Nephron (organoid): ENCODE measurements at regions not wholly inside any gene's neighbourhood (a gene's known extent, or its start where the extent isn't known, plus 50 kb on each side); places are given as distances from the start of the nearest gene placed in this dataset.
"Not testable (repeated sequence)": the region's sequence is repeated elsewhere in the genome, so short reads cannot be mapped to it uniquely, and the experiment has no call there.

Experiments
- H3K27ac Mint-ChIP-seq, 3 experiments: 2 replicates each; pipeline ENCODE4 v1.8.0; 2020; ENCODE audit warnings: mixed read lengths in 3 of 3, mild to moderate bottlenecking in 2 of 3, moderate library complexity in 1 of 3
- H3K27me3 Mint-ChIP-seq: 2 replicates; pipeline ENCODE4 v1.8.0; 2021; ENCODE audit warnings: low read depth, mild to moderate bottlenecking, moderate library complexity, mixed read lengths
- H3K36me3 Mint-ChIP-seq: 2 replicates; pipeline ENCODE4 v1.8.0; 2020; ENCODE audit warnings: low read depth, mixed read lengths
- H3K4me1 Mint-ChIP-seq: 2 replicates; pipeline ENCODE4 v1.8.0; 2020; ENCODE audit warnings: mixed read lengths
- H3K4me3 Mint-ChIP-seq, 3 experiments: 2 replicates each; pipeline ENCODE4 v1.8.0; 2020; ENCODE audit warnings: mild to moderate bottlenecking in 3 of 3, mixed read lengths in 3 of 3, moderate library complexity in 2 of 3
- H3K9me3 Mint-ChIP-seq: 2 replicates; pipeline ENCODE4 v1.8.0; 2020; ENCODE audit warnings: mixed read lengths
- CTCF ChIP-seq, 3 experiments: fragments of 200-600 bp; sonication (generic); IDR thresholded peaks; one replicate each; pipeline ENCODE4 v1.5.0; 2021; ENCODE audit warnings: antibody characterized with exemption in 3 of 3; ENCODE audit not compliant: unreplicated experiment in 3 of 3

- Mint-ChIP-seq H3K27me3 (peaks cover 4% of the 10 kb centered on the region), H3K36me3 (no peaks in the 10 kb centered on the region), H3K4me1 (peaks cover 6% of the 10 kb centered on the region), H3K27ac (no peak overlapping the region), H3K4me3 (no peak overlapping the region), H3K9me3 (peaks cover 2% of the 10 kb centered on the region)
- no peak for TF ChIP-seq CTCF (IDR thresholded peaks at IDR 0.05; ENCODE audit: unreplicated experiment in 3 of 3)
These were observed 101.9 kb upstream of the GALNT15 start for GRCh38 chr3:16072420-16073110.

- Mint-ChIP-seq H3K4me3 (no peak overlapping the region), H3K36me3 (no peaks in the 10 kb centered on the region), H3K27ac (no peak overlapping the region)
These were observed 101.3 kb upstream of the GALNT15 start for GRCh38 chr3:16073203-16073602.

DNA sequence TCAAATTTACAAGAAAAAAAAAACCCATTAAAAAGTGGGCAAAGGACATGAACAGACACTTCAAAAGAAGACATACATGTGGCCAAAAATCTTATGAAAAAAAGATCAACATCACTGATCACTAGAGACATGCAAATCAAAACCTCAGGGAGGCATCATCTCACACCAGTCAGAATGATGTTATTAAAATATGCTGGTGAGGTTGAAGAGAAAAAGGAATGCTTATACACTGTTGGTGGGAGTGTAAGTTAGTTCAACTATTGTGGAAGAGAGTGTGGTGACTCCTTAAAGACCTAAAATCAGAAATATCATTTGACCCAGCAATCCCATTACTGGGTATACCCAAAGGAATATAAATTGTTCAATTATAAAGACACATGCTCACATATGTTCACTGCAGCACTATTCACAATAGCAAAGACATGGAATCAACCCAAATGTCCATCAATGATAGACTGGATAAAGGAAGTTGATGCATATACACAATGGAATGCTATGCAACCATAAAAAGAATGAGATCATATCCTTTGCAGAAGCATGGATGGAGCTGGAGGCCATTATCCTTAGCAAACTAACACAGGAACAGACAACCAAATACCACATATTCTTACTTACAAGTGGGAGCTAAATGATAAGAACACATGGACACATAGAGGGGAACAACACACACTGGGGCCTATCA is 100.3 kb upstream of the GALNT15 start:
- H3K9me3 Mint-ChIP-seq, H3K4me1 Mint-ChIP-seq, H3K4me3 Mint-ChIP-seq, H3K27me3 Mint-ChIP-seq, H3K27ac Mint-ChIP-seq, H3K36me3 Mint-ChIP-seq: not testable (repeated sequence)

More at GRCh38 chr3:16073203-16073602, 101.3 kb upstream of the GALNT15 start:
- no peak for TF ChIP-seq CTCF (IDR thresholded peaks at IDR 0.05; ENCODE audit: unreplicated experiment in 3 of 3)
- peaks cover 6% of the 10 kb centered on the region for H3K9me3 Mint-ChIP-seq
- peaks cover 7% of the 10 kb centered on the region for H3K27me3 Mint-ChIP-seq
- peaks cover 6% of the 10 kb centered on the region for H3K4me1 Mint-ChIP-seq

DNA sequence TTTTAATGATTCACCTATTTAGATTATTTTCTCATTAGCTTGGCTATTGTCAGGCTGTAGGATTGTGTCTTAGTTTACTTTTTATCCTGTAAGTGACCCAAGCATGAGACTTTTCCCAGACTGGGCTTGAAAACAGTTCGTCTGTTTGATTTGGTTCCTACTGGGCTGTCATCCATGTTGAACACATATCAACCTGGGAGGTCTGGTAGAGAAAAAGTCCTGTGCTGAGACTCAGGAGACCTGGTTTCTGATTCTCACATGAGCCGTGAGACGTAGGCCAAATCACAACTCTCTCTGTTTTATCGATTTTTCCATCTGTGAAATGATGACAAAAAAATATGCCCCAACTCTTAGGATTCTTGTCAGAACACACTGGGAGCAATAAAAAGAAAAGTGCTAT is 98.8 kb upstream of the GALNT15 start:
- peaks cover 9% of the 10 kb centered on the region for H3K27me3 Mint-ChIP-seq

DNA sequence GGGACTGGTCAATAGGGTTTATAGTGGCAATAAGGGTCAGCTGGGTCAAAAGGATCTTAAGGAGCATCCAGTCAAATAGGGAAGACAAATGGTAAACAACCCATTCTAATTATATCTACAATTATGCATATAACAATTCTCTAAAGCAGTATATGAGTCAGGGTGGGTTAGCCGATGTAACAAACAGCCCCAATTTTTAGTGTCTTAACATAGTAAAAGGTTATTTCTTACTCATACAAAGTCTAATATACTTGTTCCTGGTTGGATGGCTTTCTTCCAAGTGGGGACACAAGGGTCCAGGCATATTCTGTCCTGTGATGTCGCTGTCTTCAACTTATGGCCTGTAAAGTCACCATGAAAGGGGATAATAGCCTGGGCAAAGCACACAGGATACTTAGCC is 97.9 kb upstream of the GALNT15 start:
- peaks cover 7% of the 10 kb centered on the region for H3K4me1 Mint-ChIP-seq
- no peak for TF ChIP-seq CTCF (IDR thresholded peaks at IDR 0.05; ENCODE audit: unreplicated experiment in 3 of 3)
- peaks cover 4% of the 10 kb centered on the region for H3K36me3 Mint-ChIP-seq
- H3K4me3 Mint-ChIP-seq, result no peak overlapping the region
- H3K27me3 Mint-ChIP-seq, result peaks cover 9% of the 10 kb centered on the region
- peaks cover 18% of the 10 kb centered on the region for H3K9me3 Mint-ChIP-seq
- no peak overlapping the region for H3K27ac Mint-ChIP-seq

More for the DNA sequence above, 98.8 kb upstream of the GALNT15 start:
- Mint-ChIP-seq H3K4me1 (peaks cover 7% of the 10 kb centered on the region), H3K9me3 (peaks cover 16% of the 10 kb centered on the region), H3K27ac (no peak overlapping the region), H3K36me3 (peaks cover 3% of the 10 kb centered on the region), H3K4me3 (no peak overlapping the region)
- no peak for TF ChIP-seq CTCF (IDR thresholded peaks at IDR 0.05; ENCODE audit: unreplicated experiment in 3 of 3)

DNA sequence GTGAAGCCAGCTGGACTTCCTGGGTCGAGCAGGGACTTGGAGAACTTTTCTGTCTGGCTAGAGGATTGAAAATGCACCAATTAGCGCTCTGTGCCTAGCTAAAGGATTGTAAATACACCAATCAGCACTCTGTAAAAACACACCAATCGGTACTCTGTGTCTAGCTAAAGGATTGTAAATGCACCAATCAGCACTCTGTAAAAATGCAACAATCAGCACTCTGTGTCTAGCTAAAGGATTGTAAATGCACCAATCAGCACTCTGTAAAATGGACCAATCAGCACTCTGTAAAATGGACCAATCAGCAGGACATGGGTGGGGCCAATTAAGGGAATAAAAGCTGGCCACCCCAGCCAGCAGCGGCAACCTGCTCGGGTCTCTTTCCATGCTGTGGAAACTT is 97.3 kb upstream of the GALNT15 start:
- not testable (repeated sequence) for H3K4me3 Mint-ChIP-seq, H3K4me1 Mint-ChIP-seq, H3K27ac Mint-ChIP-seq, H3K27me3 Mint-ChIP-seq, H3K36me3 Mint-ChIP-seq
- peaks cover 22% of the 10 kb centered on the region for H3K9me3 Mint-ChIP-seq

DNA sequence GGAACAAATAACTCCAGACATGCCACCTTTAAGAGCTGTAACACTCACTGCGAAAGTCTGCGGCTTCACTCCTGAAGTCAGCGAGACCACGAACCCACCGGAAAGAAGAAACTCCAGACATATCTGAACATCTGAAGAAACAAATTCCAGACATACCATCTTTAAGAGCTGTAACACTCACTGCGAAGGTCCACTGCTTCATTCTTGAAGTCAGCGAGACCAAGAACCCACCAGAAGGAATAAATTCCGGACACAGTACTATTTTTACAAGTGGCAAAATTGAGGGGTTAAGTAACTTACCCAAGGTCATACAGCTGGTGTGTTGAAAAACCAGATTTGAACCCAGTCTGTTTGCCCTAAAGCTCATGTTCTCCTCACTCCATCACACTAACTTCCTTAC is 96.8 kb upstream of the GALNT15 start:
- not testable (repeated sequence) for H3K27ac Mint-ChIP-seq, H3K4me3 Mint-ChIP-seq, H3K36me3 Mint-ChIP-seq, H3K27me3 Mint-ChIP-seq, H3K4me1 Mint-ChIP-seq
- peaks cover 24% of the 10 kb centered on the region for H3K9me3 Mint-ChIP-seq
